ENCODE measurements at regions not wholly inside any gene's neighbourhood (a gene's known extent, or its start where the extent isn't known, plus 50 kb on each side); places are given as distances from the start of the nearest gene placed in this dataset.

DNA sequence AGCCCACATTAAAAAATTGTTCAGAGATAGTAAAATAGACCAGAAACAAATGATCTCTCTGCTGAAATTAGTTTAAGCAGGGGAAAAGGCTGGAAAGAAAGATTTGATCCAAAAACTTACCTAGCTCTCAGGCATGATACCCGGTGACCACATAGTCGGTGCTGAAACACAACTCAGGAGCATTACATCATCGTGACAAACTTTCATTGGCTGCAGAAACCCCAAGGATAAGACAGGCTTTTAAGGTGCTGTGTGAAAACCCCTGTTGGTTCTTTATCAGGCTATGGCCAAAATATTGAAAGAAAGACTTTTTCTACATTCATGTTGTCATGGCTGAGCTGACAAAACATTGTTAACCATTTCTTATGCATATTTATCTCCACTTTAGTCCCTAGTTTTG is 171.7 kb upstream of the KLF12 start:
- Histone ChIP-seq H4K20me1 (ENCODE audit: insufficient read depth, low read length) (no peaks in the 10 kb centered on the region), H3K4me1 (ENCODE audit: low read length) (no peaks in the 10 kb centered on the region), H3K79me2 (ENCODE audit: low read length) (no peaks in the 10 kb centered on the region), H3F3A (ENCODE audit: insufficient read depth, low read length) (no peaks in the 10 kb centered on the region), H3K27me3 (replicated peaks; ENCODE audit: insufficient read depth, low read length) (no peaks in the 10 kb centered on the region), H3K9ac (ENCODE audit: low read length) (no peak overlapping the region), H2AFZ (ENCODE audit: low read length) (no peak overlapping the region), H3K9me2 (replicated peaks; ENCODE audit: insufficient read depth, low read length) (no peaks in the 10 kb centered on the region), H3K4me2 (ENCODE audit: low read depth, low read length) (no peak overlapping the region), H3K9me3 (replicated peaks; ENCODE audit: insufficient read depth, low read length) (no peaks in the 10 kb centered on the region), H3K27ac (ENCODE audit: low read length) (no peak overlapping the region), H3K36me3 (replicated peaks; ENCODE audit: insufficient read depth, low read length) (no peaks in the 10 kb centered on the region), H3K4me3 (ENCODE audit: low read length) (no peak overlapping the region)
- TF ChIP-seq CTCF (IDR thresholded peaks at IDR 0.05; ENCODE audit: low read length) (no peak), EZH2phosphoT487 (IDR thresholded peaks at IDR 0.05; ENCODE audit: low read length) (no peak), EZH2 (optimal IDR thresholded peaks at IDR 0.05; ENCODE audit: low read depth, low read length) (no peak)
- DNase-seq = no peak

DNA sequence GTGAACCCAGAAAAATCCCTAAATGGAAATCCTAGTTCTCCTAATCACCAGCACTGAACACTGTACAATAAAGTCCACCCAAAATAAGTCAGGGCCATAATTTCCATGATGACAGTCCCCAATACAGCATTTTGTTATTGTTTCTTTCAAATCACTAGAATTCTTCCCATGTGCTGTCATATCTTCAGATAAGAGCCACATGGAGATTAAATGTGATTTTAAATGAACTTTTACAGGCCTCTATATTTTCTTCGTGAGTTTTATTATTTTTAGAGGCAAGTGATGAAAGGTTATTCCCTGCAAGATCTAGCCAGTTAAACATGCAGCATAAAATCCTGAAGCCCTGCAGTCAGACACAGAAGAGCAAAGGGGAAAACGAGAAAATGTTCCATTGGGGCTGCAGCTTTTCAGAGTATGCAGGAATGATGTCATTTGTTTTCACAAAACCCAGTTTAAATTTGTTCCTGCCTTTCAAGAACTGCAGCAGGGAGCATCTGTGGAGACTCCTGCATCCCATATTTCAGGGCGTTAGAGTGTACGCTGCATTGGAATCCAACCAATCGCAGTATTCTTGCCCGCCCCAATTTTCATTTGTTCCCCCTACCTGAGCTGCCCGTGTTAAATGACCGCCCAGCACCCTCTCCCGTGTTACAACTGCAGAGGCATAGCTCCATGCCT is 167.2 kb upstream of the KLF12 start:
- Histone ChIP-seq H4K20me1 (ENCODE audit: insufficient read depth, low read length) (no peaks in the 10 kb centered on the region), H3K4me3 (ENCODE audit: low read length) (no peak overlapping the region), H3K36me3 (replicated peaks; ENCODE audit: insufficient read depth, low read length) (no peaks in the 10 kb centered on the region), H3K9me3 (replicated peaks; ENCODE audit: insufficient read depth, low read length) (no peaks in the 10 kb centered on the region), H3K4me1 (ENCODE audit: low read length) (no peaks in the 10 kb centered on the region), H3K79me2 (ENCODE audit: low read length) (no peaks in the 10 kb centered on the region), H3K4me2 (ENCODE audit: low read depth, low read length) (no peak overlapping the region), H3K27ac (ENCODE audit: low read length) (no peak overlapping the region), H3F3A (ENCODE audit: insufficient read depth, low read length) (no peaks in the 10 kb centered on the region), H3K9ac (ENCODE audit: low read length) (no peak overlapping the region), H3K27me3 (replicated peaks; ENCODE audit: insufficient read depth, low read length) (no peaks in the 10 kb centered on the region), H2AFZ (ENCODE audit: low read length) (no peak overlapping the region), H3K9me2 (replicated peaks; ENCODE audit: insufficient read depth, low read length) (no peaks in the 10 kb centered on the region)
- TF ChIP-seq CTCF (IDR thresholded peaks at IDR 0.05; ENCODE audit: low read length) (no peak), EZH2 (optimal IDR thresholded peaks at IDR 0.05; ENCODE audit: low read depth, low read length) (no peak), EZH2phosphoT487 (IDR thresholded peaks at IDR 0.05; ENCODE audit: low read length) (no peak)
- DNase-seq = no peak

GRCh38 chr13:74300162-74300561 is 166.0 kb upstream of the KLF12 start:
- H3K9ac ChIP-seq (ENCODE audit: low read length) = no peak overlapping the region
- DNase-seq = no peak
- no peaks in the 10 kb centered on the region for H3F3A ChIP-seq (ENCODE audit: insufficient read depth, low read length)
- H3K27ac ChIP-seq (ENCODE audit: low read length) = no peak overlapping the region
- no peaks in the 10 kb centered on the region for H3K4me1 ChIP-seq (ENCODE audit: low read length)
- no peak overlapping the region for H3K4me3 ChIP-seq (ENCODE audit: low read length)
- no peak overlapping the region for H2AFZ ChIP-seq (ENCODE audit: low read length)
- TF ChIP-seq CTCF (IDR thresholded peaks at IDR 0.05; ENCODE audit: low read length) = no peak
- no peak for TF ChIP-seq EZH2 (optimal IDR thresholded peaks at IDR 0.05; ENCODE audit: low read depth, low read length)
- no peak for TF ChIP-seq EZH2phosphoT487 (IDR thresholded peaks at IDR 0.05; ENCODE audit: low read length)
- H3K4me2 ChIP-seq (ENCODE audit: low read depth, low read length) = no peak overlapping the region
- H3K79me2 ChIP-seq (ENCODE audit: low read length) = no peaks in the 10 kb centered on the region
- no peaks in the 10 kb centered on the region for H4K20me1 ChIP-seq (ENCODE audit: insufficient read depth, low read length)
- H3K9me2 ChIP-seq (replicated peaks; ENCODE audit: insufficient read depth, low read length) = no peaks in the 10 kb centered on the region
- no peaks in the 10 kb centered on the region for H3K27me3 ChIP-seq (replicated peaks; ENCODE audit: insufficient read depth, low read length)
- H3K36me3 ChIP-seq (replicated peaks; ENCODE audit: insufficient read depth, low read length) = no peaks in the 10 kb centered on the region
- H3K9me3 ChIP-seq (replicated peaks; ENCODE audit: insufficient read depth, low read length) = no peaks in the 10 kb centered on the region
